Transverse colon (tissue), 4 donors: ENCODE measurements at regions not wholly inside any gene's neighbourhood (a gene's known extent, or its start where the extent isn't known, plus 50 kb on each side); places are given as distances from the start of the nearest gene placed in this dataset.

Source experiments
- DNase-seq: peaks from one replicate; pipeline ENCODE4 v3.0.0-alpha.2; 2019
- H3K27ac ChIP-seq, 4 donors: fragments of 200-600 bp; sonication (generic); 2 replicates each; pipeline ENCODE4 v1.5.1; 2016 to 2018; ENCODE audit warnings: inconsistent platforms in 4 of 4
- H3K27me3 ChIP-seq: fragments of 200-600 bp; sonication (generic); 2 replicates; pipeline ENCODE4 v1.5.1; 2017; ENCODE audit warnings: inconsistent platforms
- H3K36me3 ChIP-seq, 4 donors: fragments of 200-600 bp; sonication (generic); 2 replicates each; pipeline ENCODE4 v1.5.1; 2017 to 2019; ENCODE audit warnings: inconsistent platforms in 4 of 4
- H3K4me1 ChIP-seq, 4 donors: fragments of 200-600 bp; sonication (generic); 2 replicates each; pipeline ENCODE4 v1.5.1; 2017 to 2020; ENCODE audit warnings: inconsistent platforms in 4 of 4
- H3K4me3 ChIP-seq, 4 donors: fragments of 200-600 bp; sonication (generic); 1 replicate in 1 of 4; 2 replicates in 3 of 4; pipeline versions ENCODE4 v1.5.1 to v1.6.1; 2017 to 2019; ENCODE audit warnings: inconsistent platforms in 4 of 4
- H3K9me3 ChIP-seq, 2 donors: fragments of 200-600 bp; sonication (generic); 2 replicates each; pipeline ENCODE4 v1.5.1; 2017 to 2019; ENCODE audit warnings: inconsistent platforms in 2 of 2
- CTCF ChIP-seq, 5 experiments: fragments of 200-600 bp in 3 of 5; fragments of 450-650 bp in 2 of 5; sonication (generic) in 3 of 5; IDR thresholded peaks; 1 replicate in 2 of 5; 2 replicates in 3 of 5; pipeline ENCODE4 v1.5.1; 2016 to 2017; ENCODE audit warnings: antibody characterized with exemption in 5 of 5, inconsistent platforms in 3 of 5, mild to moderate bottlenecking in 2 of 5, moderate library complexity in 1 of 5
- EP300 ChIP-seq: sonication (generic); formaldehyde crosslinking; IDR thresholded peaks from one replicate; pipeline ENCODE4 v1.6.1; 2017; ENCODE audit warnings: antibody characterized with exemption, low read depth
- POLR2A ChIP-seq: fragments of 450-650 bp; IDR thresholded peaks from one replicate; pipeline ENCODE4 v1.6.1; 2016; ENCODE audit warnings: antibody characterized with exemption, mild to moderate bottlenecking, moderate library complexity
- POLR2AphosphoS5 ChIP-seq, 3 donors: sonication (generic); formaldehyde crosslinking; IDR thresholded peaks; one replicate each; pipeline ENCODE4 v1.6.1; 2016; ENCODE audit warnings: antibody characterized with exemption in 3 of 3
- WGBS, 2 donors: methylation state at CpG; one replicate each; pipeline ENCODE4 v1.1.5; 2018; ENCODE audit warnings: low coverage in 1 of 2; 5-methylcytosine and 5-hydroxymethylcytosine counted together
- in situ Hi-C, 4 donors: fragments of 200-750 bp; cut with MboI; loops; one replicate each; pipeline versions ENCODE4 v1.15.0 to v1.15.1; 2017; ENCODE audit warnings: low sequenced_read_pairs in 3 of 4, low pct_ligation_motif_present in 1 of 4, low pct_unique_long_range_greater_than_20kb in 1 of 4
- intact Hi-C: fragments of 100-400 bp; cut with DNase I; formaldehyde crosslinking; loops from one replicate; pipeline ENCODE4 v1.15.1; 2023; ENCODE audit warnings: low total_unique reads

GRCh38 chrX:20418379-20419150, 151.9 kb upstream of the RPS6KA3 start:
- DNase-seq = no peak
- Histone ChIP-seq H3K4me3 (no peak overlapping the region), H3K4me1 (peaks cover 0 to 4% (median 0%) of the 10 kb centered on the region in 4 donors), H3K27me3 (no peaks in the 10 kb centered on the region), H3K36me3 (no peaks in the 10 kb centered on the region), H3K27ac (no peak overlapping the region), H3K9me3 (no peaks in the 10 kb centered on the region)
- 62% methylated on average over 9 of the region's 9 CpGs; no CpG with 5 or more reads in 1 of the 2 donors for WGBS, 2 donors
- in situ Hi-C loops = no loop called here
- TF ChIP-seq CTCF (IDR thresholded peaks at IDR 0.05) (no peak), EP300 (no peak), POLR2A (no peak), POLR2AphosphoS5 (IDR thresholded peaks at IDR 0.05) (no peak)
- intact Hi-C loops = no loop called here

GRCh38 chrX:20414762-20415445, 148.2 kb upstream of the RPS6KA3 start:
- H3K9me3 ChIP-seq = no peaks in the 10 kb centered on the region
- intact Hi-C loops (no loop called here), in situ Hi-C loops (no loop called here)
- no peak overlapping the region for H3K4me3 ChIP-seq
- DNase-seq = no peak
- 84% methylated on average over 9 of the region's 9 CpGs; no CpG with 5 or more reads in 1 of the 2 donors for WGBS, 2 donors
- no peak overlapping the region for H3K27ac ChIP-seq
- TF ChIP-seq EP300 = no peak
- TF ChIP-seq POLR2A = no peak
- TF ChIP-seq POLR2AphosphoS5 (IDR thresholded peaks at IDR 0.05) = no peak
- H3K27me3 ChIP-seq = no peaks in the 10 kb centered on the region
- no peaks in the 10 kb centered on the region for H3K36me3 ChIP-seq
- H3K4me1 ChIP-seq = no peaks in the 10 kb centered on the region

GRCh38 chrX:20414066-20414465, 147.4 kb upstream of the RPS6KA3 start:
- no peak for DNase-seq
- Histone ChIP-seq H3K36me3 (no peaks in the 10 kb centered on the region), H3K9me3 (no peaks in the 10 kb centered on the region), H3K27me3 (no peaks in the 10 kb centered on the region), H3K4me3 (no peak overlapping the region), H3K27ac (no peak overlapping the region), H3K4me1 (no peaks in the 10 kb centered on the region)
- 87% methylated on average over 2 of the region's 2 CpGs; no CpG with 5 or more reads in 1 of the 2 donors for WGBS, 2 donors
- intact Hi-C loops (no loop called here), in situ Hi-C loops (no loop called here)
- no peak for TF ChIP-seq POLR2AphosphoS5 (IDR thresholded peaks at IDR 0.05)

GRCh38 chrX:20412871-20413486, 146.3 kb upstream of the RPS6KA3 start:
- no peaks in the 10 kb centered on the region for H3K36me3 ChIP-seq
- no peaks in the 10 kb centered on the region for H3K9me3 ChIP-seq
- DNase-seq = peak; percentile 34
- no peaks in the 10 kb centered on the region for H3K27me3 ChIP-seq
- in situ Hi-C loops (no loop called here), intact Hi-C loops (no loop called here)
- TF ChIP-seq EP300 = no peak
- H3K27ac ChIP-seq = peak overlapping the region in 1 of 4 donors; percentile 41
- H3K4me1 ChIP-seq = no peaks in the 10 kb centered on the region
- H3K4me3 ChIP-seq = no peak overlapping the region
- WGBS, 2 donors = 73% methylated on average over 18 of the region's 18 CpGs; no CpG with 5 or more reads in 1 of the 2 donors

- Histone ChIP-seq H3K27me3 (no peaks in the 10 kb centered on the region), H3K27ac (no peak overlapping the region), H3K4me1 (no peaks in the 10 kb centered on the region), H3K9me3 (no peaks in the 10 kb centered on the region), H3K4me3 (no peak overlapping the region), H3K36me3 (no peaks in the 10 kb centered on the region)
- TF ChIP-seq POLR2A (no peak), EP300 (no peak), POLR2AphosphoS5 (IDR thresholded peaks at IDR 0.05) (no peak), CTCF (IDR thresholded peaks at IDR 0.05) (no peak)
- 63 to 88% methylated on average over 1 to 2 of the region's 2 CpGs for WGBS, 2 donors
- DNase-seq = no peak
- in situ Hi-C loops = no loop called here
- intact Hi-C loops = no loop called here
These were observed 143.8 kb upstream of the RPS6KA3 start for GRCh38 chrX:20410540-20410939.
